ENCODE measurements at regions not wholly inside any gene's neighbourhood (a gene's known extent, or its start where the extent isn't known, plus 50 kb on each side); places are given as distances from the start of the nearest gene placed in this dataset.
"Not testable (repeated sequence)": the region's sequence is repeated elsewhere in the genome, so short reads cannot be mapped to it uniquely, and the experiment has no call there.

DNA sequence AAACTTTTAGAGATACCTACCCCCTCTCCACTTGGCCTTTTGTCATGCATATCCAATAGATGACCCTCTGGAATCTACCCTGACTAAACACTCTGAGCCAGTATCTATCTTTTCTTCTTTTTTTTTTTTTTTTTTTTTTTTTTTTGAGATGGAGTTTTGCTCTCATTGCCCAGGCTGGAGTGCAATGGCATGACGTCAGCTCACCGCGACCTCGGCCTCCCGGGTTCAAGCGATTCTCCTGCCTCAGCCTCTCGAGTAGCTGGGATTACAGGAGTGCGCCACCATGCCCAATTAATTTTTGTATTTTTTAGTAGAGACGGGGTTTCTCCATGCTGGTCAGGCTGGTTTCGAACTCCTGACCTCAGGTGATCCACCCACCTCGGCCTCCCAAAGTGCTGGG, 50.8 kb upstream of the GRIN2B start:
- not testable (repeated sequence) for DNase-seq

DNA sequence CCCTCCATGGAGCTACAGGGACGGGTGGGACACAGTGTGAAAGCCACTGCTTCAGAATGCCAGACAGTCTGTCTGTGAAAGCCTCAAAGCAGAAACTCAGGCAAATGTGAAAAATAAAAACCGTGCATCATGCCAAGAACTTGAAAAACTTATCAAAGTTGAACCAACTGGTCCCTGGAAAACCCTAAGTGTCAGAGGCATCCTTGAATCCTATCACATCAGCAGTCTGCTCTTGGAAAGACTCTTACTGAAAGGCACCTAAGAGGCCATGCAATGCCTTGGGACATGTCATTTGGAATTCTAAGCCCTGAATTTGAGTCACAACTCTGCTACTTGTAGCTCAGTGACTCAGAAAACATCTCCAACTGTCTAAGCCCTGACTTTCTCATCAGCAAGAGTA, 62.4 kb upstream of the GRIN2B start:
- no peak for DNase-seq

DNA sequence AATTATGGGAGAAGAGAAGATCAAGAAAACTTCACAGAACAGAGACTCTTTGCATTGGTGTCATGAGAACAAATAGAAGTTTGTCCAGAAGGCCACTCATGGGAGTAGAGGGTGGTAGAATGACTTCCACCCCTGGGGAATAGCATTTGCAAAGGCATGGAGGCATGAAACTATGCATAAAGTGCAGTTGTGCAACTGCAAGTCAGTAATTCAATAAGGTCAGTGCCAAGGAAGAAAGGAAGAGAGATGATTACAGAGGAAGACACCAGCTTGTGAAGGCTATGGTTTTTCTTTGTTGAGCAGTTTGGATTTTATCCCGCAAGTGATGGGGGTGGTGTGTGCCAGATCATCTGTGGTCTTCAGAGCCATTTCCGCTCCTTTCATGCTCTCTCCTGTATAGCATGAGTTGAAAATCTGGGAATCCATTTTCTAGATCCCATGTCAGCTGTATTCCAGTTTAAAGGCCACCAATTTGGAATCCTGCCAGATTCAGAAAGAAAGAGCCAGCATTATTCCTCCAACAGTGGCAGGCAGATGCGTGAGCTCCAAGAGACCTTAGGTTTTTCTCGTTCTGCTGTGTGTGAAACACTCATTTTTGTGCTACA, 67.6 kb upstream of the GRIN2B start:
- no peak for DNase-seq

DNA sequence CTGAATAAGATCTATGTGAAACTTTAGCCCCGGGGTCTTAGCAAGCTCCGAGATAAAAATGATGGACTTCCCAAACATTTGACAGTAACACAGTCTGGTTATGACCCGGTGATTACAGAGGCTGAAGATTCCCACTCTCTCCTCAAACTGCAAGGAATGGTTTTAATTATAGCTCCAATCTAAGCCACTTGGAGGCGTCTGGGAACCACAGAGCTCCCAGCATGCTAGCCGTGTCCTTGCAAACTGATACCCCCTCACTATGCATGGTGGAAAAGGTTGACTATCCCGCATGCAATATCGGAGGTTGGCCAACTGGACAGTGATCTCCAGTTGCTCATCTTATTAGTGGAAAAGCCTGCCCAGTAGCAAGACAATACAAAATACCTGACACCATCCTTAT, 76.5 kb upstream of the GRIN2B start:
- DNase-seq: no peak

DNA sequence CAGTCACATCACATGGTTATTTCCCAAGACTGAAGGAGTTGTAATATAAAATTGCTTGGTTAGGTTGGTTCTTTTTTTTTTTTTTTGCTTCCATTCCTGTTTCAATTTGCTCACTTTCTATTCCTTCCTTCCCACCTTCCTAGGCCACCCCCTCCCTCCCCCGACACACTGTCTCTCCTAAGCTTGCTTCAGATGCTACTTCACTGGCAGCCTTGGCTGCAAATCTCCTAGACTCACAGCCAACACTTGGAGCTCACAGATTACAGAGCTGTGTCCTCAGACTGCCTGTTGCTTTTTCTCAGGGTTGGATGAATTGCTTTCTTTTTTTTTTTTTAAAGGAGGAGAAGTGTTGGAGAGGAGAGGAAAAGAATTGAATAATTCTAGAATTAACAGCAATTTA, 77.3 kb upstream of the GRIN2B start:
- no peak for DNase-seq

DNA sequence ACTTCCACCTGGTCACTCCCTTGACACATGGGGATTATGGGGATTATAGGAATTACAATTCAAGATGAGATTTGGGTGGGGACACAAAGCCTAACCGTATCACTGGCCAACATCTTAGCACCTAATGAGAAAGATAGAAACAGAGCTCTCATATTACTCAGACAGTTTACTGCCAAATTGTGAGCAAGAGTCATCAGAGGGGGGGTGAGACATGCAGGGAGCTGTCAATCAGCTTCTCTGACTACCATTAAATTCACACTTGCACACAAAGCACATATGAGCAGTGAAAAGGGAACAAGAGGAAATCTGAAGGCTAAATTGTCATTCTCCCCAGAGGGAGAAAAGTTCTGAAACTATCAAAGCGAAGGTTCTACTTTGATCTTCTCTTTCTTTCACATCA, 78.1 kb upstream of the GRIN2B start:
- DNase-seq: no peak

DNA sequence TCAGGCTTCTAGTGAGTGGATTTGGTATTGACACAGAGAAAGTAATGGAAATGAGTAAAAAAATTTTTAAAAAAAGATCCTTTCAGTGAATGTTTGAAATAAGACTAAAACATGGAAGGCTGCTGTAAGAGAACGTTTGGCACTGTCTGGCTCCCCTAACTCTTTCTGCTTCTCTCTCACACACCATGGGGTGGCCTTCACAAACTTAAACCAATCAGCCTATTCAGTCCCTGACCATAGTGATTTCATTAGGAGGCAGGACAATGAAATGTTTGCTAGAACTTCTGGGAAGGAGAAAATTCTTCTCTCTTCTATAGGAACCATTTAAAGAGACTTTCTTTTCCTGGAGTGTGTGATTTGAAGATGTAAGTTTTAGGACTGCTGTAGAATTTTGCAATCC, 84.2 kb upstream of the GRIN2B start:
- DNase-seq: no peak

DNA sequence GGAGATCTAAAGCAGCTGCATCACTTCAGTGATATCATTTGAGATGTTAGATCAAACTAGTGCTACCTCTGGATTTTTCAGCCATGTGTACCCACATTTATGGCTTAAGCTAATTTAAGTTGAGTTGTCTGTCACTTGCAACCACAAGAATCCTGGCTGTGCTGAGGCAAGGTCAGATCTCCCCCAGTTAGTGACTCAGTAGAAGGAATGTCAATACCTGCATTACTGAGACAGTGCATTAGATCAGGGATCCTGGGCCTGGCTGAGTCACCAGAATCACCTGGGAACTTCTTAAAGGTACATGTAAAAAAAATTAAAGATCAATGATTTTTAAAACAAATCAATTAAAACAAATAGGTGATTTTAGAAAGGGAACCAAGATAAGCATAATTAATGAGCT, 84.6 kb upstream of the GRIN2B start:
- DNase-seq: no peak

DNA sequence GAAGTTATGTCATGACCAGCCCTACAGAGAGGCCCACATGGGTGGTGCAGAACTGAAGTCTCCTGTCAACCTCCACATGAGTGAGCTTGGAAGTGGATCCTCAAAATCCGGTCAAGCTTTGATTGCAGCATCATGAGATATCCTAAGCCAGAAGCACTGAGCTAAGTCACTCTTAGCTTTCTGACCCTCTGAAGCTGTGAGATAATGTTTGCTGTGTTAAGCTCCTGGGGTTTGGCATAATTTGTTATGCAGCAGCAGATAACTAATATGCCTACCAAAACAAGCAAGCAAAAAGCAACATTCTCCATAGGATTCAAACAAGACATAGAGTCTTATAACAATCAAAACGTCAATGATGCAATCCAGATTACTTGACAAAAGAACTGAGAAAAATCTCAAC, 87.6 kb upstream of the GRIN2B start:
- DNase-seq: no peak

DNA sequence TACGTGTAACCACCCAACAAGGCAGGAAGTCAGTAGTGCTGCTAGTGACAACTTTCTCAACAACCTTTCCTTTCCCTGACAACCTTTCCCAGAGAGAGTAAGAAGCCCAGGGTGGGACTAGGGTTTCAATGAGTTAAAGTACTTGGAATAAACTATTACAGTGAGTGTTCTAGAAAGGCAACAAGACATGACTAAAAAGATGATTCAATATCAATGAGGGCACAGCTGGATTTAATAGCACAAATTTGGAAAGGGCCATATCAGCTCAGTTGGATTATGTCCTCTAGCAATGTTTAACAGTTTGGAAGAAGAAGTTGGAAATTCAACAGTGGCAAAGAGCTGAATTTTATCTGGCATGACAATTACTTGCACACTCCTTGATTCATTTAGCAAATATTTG, 90.4 kb upstream of the GRIN2B start:
- no peak for DNase-seq

DNA sequence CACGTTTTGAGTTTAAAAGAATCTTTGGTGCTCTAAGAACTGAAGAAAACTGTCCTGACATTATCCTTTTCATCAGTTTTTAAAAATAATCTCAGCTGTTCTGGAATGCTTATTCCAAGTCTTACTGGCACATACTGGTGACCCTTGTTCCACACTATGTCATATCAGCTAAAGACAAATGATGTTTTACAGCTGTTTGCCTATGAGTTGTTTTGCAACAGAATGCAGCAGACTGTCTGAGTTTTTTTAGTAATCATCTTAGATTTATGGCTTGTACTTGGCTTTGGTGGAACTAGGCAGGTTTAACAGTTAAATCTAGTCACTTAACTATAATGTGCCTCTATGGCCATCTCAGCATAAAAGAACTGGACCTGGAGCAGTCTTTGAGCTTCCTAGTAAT, 91.6 kb upstream of the GRIN2B start:
- no peak for DNase-seq

DNA sequence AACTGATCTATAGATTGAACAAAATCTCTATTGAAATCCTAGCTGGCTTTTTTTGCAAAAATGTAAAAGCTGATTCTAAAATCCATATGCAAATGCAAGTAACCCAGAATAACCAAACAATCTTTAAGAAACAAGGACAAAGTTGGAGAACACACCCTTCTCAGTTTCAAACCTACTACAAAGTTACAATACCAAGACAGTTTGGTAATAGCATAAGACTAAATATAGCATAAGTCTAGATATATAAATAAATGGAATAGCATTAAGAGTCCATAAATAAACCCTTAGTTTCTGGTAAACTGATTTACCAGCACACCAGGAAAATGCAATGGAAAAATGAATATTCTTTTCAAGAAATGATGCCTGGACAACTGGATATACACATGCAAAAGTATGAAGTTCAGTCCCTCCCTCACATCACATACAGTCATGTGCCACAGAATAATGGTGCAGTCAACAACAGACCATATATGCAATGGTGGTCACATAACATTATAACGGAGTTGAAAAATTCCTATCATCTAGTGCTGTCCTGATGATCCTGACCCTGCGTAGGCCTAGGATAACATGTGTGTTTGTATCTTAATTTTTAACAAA, 94.5 kb upstream of the GRIN2B start:
- DNase-seq: no peak

DNA sequence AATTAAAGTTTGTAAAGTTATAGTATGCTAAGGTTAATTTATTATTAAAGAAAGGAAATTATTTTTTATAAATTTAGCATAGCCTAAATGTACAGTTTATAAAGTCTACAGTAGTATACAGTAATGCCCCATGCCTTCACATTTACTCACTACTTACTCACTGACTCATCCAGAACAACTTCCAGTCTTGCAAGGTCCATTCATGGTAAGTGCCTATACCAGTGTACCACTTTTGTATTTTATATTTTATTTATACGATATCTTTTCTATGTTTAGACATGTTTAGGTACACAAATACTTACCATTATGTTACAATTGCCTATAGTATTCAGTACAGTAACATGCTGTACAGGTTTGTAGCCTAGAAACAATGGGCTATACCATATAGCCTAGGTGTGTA, 95.1 kb upstream of the GRIN2B start:
- DNase-seq: no peak

DNA sequence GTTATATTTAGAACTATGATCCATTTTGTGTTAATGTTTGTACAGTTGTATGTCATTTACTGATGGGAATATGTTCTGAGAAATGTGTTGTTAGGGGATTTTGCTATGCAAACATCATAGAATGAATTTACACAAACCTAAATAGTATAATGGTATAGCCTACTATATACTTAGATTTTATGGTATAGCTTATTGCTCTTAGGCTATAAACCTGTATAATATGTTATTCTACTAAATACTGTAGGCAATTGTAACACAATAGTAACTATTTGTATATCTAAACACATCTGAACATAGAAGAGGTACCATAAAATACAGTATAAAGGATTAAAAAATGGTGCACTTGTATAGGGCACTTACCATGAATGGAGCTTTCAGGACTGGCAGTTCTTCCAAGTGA, 105.4 kb upstream of the GRIN2B start:
- DNase-seq: no peak

DNA sequence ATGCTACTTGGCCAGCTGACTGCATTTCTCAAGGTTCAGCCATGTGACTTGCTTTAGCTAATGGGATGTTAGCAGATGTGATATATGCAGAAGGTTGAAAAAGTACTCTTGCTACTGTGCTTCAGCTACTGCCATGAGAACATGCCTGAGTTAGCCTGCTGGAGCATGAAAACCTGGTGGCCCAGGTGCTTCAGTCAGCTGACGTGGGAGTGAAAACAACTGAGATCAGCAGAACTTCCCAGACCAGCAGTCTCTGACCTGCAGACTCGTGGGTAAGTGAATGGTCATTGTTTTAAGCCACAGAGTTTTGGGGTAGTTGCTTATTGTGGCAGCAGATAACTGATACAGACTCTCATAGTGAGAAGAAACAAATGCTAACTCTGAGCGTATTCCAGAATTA, 118.6 kb upstream of the GRIN2B start:
- DNase-seq: no peak

DNA sequence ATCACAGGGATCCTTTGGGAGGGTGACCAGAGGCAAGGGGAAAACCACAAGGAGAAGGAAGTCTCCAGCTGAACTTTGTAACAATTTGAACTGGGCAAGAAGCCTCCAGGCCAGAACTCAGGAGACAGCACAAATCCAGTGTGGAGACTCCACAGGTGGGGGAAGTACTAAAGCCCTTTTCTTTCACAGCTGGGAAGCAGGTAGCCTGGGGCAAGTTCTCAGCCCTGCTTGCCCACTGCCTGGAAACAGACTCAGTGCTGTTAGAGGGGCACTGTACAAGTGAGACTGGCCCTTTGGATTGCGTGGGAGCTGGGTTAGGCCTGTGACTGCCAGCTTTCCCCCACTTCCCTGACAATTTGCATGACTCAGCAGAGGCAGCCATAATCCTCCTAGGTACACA, 120.2 kb upstream of the GRIN2B start:
- DNase-seq: not testable (repeated sequence)

DNA sequence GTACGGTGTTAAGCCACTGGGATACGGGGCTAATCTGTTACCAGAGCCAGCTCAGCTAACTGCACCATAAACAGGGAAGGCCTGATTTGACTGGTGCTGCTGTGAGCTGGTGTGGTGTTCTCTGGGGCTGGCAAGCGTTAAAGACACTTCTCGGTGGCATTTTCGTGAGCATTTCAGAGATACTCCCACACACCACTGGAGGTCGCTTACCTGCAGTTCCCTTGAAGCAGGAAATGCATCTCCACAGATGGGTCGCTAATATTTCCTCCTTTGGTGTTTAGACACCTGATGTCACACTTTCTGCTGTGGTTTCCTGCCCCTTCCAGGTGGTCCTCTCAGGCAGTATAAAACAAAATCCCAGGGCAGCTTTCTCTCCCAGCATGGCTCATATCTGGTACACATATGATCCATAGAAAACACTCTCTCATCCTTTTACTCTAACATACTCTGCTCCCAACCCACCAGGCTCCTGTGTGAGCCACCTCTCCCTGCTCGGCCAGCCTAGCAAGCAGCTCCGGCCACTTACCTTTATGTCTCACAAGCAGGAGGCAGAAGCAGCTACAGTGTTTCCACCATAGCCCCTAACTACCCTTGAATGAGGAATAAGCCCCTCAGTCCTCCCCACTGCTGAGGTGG, 129.9 kb upstream of the GRIN2B start:
- DNase-seq: peak; percentile 2

DNA sequence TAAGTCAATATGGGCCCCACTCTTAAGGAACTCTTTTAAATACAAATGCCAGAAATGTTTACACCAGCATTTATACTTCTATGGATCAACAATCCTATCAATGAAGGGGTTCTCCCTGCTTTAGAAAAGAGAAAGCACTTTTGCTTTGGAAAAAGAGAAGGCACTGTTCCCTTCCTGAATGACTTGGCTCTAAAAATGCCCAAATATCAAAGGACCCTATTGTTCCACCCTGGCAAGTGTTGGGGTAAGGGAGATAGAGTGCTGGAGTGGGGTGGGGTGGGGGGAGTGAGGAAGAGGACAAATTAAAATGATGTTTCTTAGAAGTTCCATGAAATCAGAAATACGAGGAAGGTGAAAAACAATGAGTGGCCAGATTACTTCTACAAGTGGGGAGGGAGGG, 131.6 kb upstream of the GRIN2B start:
- no peak for DNase-seq

DNA sequence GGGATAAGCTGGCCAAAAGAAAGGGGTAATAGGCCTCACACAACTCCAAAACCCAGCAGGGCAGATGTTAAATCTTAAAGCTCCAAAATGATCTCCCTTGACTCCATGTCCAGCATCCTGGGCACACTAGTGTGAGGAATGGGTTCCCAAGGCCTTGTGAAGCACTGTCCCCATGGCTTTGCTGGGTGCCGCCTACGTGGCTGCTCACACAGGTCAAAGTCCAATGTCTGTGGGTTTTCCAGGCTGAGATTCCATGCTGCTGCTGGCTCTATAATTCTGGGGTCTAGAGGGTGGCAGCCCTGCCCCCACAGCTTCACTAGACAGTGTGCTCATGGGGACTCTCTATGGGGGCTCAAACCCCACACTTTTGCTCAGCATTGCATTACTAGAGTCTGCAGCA, 145.3 kb upstream of the GRIN2B start:
- no peak for DNase-seq

DNA sequence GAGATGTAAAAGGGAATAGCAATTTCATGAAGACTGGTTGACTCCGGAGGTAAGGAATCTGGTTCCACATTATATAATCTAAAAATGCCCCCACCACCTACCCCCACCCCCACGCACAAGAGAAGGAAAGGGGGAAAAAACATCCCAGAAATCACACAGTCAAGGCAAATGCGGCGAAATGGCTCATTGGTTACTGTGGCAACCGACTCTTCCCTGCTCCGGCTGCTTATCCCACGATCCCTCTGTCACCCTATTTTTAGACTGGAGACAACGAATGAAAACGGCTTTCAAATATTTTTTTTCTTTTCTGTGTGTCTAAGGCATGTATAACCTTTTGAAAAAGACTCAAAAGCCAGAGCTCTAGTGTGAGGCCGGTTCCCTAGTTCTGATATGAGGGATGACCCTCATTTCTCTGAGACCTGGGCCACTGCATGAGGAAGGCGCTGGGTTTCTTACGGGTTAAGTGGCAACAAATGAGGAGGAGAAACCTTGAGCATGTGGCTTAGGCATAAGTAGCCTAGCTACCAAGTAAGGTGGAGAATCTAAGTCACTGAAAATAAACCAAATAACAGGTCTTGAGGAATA, 148.3 kb upstream of the GRIN2B start:
- DNase-seq: no peak

DNA sequence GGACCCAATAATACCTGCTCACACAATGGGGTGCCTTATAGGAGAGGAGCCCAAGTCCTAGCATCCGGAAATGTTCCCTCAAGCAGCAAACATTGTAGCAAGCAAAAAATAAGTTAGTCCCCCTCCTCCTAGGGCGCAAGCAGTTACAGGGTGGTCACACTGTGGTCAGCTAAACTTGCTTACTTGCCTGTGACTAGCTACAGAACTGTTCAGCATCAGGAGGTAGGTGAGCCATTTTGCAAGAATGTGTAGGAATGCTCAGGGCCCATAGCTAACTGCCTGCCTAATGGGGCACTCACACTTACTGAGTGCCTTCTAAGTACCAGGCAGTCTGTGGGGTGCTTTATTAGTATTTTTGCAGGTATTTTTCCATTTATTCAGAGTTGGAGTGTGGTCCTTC, 154.6 kb upstream of the GRIN2B start:
- DNase-seq: no peak

DNA sequence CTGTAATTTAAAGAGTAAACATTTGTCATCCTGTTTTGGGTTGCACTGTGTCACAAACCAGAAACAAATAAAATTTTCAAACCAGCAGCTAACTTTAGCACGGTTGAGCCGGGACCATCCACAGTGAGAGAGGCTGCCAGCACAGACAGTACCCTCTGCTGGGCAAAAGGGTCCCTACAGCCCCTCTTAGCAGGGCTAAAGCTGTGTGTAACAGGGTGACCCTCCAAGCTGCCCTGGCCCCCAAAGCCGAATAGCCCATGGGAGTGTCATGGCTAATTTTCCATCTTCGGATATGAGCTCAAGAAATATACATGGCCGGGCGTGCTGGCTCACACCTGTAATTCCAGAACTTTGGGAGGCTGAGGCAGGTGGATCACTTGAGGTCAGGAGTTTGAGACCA, 157.1 kb upstream of the GRIN2B start:
- DNase-seq: no peak

DNA sequence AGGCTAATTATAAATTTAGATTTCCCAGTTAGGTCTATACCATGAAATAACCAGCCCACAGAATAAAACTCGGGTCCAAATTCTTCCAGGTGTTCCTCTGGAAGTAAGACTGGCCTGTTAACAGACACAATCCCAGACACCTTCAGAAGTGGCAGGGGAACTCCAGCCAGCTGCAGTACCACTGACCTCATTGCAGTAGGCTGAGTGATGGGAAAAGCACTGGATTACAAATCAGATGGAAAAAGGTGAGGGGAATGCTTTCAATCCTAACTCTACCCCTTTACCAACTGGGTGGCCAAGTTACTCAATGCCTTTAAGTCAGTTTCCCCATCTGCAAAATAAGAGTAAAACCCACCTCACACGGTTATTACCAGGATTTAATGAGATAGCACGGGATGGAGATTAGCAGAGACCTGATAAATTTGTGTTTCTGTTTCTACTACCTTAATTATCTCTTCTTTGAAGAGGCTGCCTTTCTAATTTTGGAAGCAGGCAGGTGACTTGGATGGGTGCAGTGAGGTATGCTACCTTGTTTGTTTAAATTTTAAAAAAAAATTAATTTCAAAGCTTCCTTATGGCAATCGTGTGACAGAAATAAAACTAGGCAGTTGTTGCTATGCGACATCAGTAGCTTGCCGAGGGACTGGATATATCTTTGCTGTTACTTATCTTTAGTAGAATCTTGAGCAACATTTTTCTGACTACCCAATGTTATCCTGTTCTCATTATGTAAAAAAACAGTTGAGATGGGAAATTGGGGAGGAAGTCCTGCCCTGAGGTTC, 167.3 kb upstream of the GRIN2B start:
- DNase-seq: no peak

DNA sequence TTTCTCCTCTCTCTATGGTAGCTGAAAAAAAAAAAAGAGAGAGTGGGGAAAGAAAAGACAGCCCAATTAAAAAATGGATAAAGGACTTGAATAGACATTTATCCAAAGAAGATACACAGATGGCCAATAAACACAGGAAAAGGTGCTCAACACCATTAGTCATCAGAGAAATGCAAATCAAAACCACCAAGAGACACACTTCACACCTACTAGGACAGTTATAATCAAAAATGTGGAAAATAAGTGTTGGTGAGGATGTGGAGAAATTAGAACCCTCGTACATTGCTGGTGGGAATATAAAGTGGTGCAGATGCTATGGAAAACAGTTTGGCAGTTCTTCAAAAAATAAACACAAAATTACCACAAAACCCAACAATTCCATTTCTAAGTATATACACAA, 172.4 kb upstream of the GRIN2B start:
- DNase-seq: no peak
